ENCODE measurements at regions not wholly inside any gene's neighbourhood (a gene's known extent, or its start where the extent isn't known, plus 50 kb on each side); places are given as distances from the start of the nearest gene placed in this dataset.
"Not testable (repeated sequence)": the region's sequence is repeated elsewhere in the genome, so short reads cannot be mapped to it uniquely, and the experiment has no call there.

DNA sequence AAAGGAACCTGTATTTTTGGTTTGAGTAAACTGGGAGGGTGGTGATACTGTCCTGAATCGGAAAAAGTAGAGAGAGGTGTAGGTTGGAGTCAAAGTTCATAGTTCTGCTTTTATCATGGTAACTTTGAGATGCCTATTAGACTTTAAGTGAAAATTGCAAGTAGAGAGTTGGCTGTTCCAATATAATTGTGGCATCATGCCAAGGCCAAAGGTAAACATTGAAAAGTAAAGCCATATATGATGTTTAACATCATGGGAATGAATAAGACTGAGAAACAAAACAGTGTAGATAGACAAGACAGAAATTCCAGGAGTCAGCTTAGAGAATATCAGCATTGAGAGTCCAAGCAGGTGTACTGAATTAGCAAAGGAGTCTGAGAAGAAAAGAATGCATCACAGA, 570.9 kb downstream of the HTR7 start:
- Histone ChIP-seq H3K4me1 (no peaks in the 10 kb centered on the region), H3K36me3 (no peaks in the 10 kb centered on the region), H3K4me3 (no peak overlapping the region), H3K9me3 (no peaks in the 10 kb centered on the region), H3K27me3 (no peaks in the 10 kb centered on the region), H3K27ac (no peak overlapping the region)
- in situ Hi-C loops (cut with MboI; ENCODE audit: low sequenced_read_pairs in 4 of 4): no loop called here
- ATAC-seq (no peak), DNase-seq (no peak)
- intact Hi-C loops (cut with DNase I; ENCODE audit: low total_unique reads): no loop called here
- TF ChIP-seq, protein P1, sequence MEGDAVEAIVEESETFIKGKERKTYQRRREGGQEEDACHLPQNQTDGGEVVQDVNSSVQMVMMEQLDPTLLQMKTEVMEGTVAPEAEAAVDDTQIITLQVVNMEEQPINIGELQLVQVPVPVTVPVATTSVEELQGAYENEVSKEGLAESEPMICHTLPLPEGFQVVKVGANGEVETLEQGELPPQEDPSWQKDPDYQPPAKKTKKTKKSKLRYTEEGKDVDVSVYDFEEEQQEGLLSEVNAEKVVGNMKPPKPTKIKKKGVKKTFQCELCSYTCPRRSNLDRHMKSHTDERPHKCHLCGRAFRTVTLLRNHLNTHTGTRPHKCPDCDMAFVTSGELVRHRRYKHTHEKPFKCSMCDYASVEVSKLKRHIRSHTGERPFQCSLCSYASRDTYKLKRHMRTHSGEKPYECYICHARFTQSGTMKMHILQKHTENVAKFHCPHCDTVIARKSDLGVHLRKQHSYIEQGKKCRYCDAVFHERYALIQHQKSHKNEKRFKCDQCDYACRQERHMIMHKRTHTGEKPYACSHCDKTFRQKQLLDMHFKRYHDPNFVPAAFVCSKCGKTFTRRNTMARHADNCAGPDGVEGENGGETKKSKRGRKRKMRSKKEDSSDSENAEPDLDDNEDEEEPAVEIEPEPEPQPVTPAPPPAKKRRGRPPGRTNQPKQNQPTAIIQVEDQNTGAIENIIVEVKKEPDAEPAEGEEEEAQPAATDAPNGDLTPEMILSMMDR (IDR thresholded peaks at IDR 0.05 in 4 of 5, conservative IDR thresholded peaks at IDR 0.05 in 1 of 5): no peak
- TF ChIP-seq POLR2A (IDR thresholded peaks at IDR 0.05): no peak

DNA sequence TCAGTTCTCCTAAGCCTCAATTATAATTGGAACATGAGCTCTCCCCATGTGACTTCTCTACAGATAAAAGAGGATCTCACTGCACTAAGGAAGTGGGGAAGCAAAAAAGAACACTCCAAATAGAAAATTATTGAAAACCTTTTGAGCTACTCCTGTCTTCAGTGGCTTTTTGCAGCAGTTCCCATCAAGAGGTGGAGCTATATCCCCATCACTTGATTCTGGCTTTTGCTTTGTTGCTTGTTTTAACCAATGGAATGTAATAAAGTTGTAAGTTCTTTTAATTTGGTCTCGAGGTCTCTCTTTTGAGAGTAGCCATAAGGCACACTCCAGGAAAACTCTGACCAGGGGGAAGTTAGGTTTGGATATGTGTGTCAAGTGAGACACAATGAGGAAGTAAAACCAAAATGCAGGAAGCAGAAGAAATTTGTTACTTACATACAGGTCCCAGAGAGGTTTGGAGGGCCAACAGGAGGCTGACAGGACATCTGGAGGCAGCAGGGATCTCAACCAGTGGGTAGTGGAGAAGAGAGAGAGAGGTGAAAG, 569.4 kb downstream of the HTR7 start:
- no peak for TF ChIP-seq POLR2A (IDR thresholded peaks at IDR 0.05)
- TF ChIP-seq, protein P1 (IDR thresholded peaks at IDR 0.05 in 4 of 5, conservative IDR thresholded peaks at IDR 0.05 in 1 of 5): no peak
- H3K4me3 ChIP-seq: no peak overlapping the region
- ATAC-seq (no peak), DNase-seq (no peak)
- intact Hi-C loops (cut with DNase I; ENCODE audit: low total_unique reads) (no loop called here), in situ Hi-C loops (cut with MboI; ENCODE audit: low sequenced_read_pairs in 4 of 4) (no loop called here)
- no peaks in the 10 kb centered on the region for H3K36me3 ChIP-seq
- no peak overlapping the region for H3K27ac ChIP-seq
- H3K27me3 ChIP-seq: no peaks in the 10 kb centered on the region
- H3K4me1 ChIP-seq: no peaks in the 10 kb centered on the region
- no peaks in the 10 kb centered on the region for H3K9me3 ChIP-seq

DNA sequence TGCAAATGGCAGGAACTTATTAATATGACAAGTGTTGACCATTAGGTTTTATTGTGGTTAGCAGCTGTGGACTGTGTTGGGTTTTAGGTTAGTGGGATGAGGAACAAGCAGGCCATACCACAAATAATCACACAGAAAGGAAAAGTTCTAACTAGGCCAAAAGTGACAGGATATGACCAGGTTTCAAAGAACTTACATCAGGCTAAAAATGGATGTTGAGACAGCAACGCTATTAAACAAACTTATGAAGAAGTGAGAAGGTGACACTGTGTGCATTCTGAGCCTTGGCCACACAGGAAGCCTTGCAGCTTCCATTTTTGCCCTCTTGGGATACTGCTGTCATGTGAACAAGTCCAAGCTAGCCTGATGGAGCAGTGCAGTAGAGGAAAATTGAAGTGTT, 568.8 kb downstream of the HTR7 start:
- Histone ChIP-seq H3K27ac (no peak overlapping the region), H3K4me3 (no peak overlapping the region), H3K9me3 (no peaks in the 10 kb centered on the region), H3K4me1 (no peaks in the 10 kb centered on the region), H3K27me3 (no peaks in the 10 kb centered on the region), H3K36me3 (no peaks in the 10 kb centered on the region)
- ATAC-seq (no peak), DNase-seq (no peak)
- TF ChIP-seq, protein P1 (IDR thresholded peaks at IDR 0.05 in 4 of 5, conservative IDR thresholded peaks at IDR 0.05 in 1 of 5): no peak
- in situ Hi-C loops (cut with MboI; ENCODE audit: low sequenced_read_pairs in 4 of 4): no loop called here
- intact Hi-C loops (cut with DNase I; ENCODE audit: low total_unique reads): no loop called here

DNA sequence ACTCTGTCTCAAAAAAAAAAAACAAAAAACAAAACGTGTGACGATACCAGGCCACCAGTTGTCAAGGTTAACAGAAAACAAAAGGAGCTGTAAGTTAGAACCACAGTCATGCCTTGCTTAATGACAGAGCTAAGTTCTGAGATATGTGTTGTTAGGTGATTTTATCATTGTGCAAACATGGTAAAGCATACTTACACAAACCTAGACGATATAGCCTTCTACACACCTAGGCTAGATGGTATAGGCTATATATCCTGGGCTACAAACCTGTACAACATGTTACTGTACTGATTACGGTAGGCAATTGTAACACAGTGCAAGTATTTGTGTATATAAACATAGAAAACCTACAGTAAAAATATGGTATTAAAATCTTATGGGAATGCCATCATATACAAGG, 564.2 kb downstream of the HTR7 start:
- no peak for ATAC-seq
- Histone ChIP-seq H3K36me3 (no peaks in the 10 kb centered on the region), H3K27me3 (no peaks in the 10 kb centered on the region), H3K4me3 (no peak overlapping the region), H3K4me1 (no peaks in the 10 kb centered on the region), H3K27ac (no peak overlapping the region), H3K9me3 (no peaks in the 10 kb centered on the region)
- no peak for DNase-seq
- in situ Hi-C loops (cut with MboI; ENCODE audit: low sequenced_read_pairs in 4 of 4): no loop called here
- TF ChIP-seq, protein P1 (IDR thresholded peaks at IDR 0.05 in 4 of 5, conservative IDR thresholded peaks at IDR 0.05 in 1 of 5): no peak
- no peak for TF ChIP-seq POLR2A (IDR thresholded peaks at IDR 0.05)
- intact Hi-C loops (cut with DNase I; ENCODE audit: low total_unique reads): no loop called here

DNA sequence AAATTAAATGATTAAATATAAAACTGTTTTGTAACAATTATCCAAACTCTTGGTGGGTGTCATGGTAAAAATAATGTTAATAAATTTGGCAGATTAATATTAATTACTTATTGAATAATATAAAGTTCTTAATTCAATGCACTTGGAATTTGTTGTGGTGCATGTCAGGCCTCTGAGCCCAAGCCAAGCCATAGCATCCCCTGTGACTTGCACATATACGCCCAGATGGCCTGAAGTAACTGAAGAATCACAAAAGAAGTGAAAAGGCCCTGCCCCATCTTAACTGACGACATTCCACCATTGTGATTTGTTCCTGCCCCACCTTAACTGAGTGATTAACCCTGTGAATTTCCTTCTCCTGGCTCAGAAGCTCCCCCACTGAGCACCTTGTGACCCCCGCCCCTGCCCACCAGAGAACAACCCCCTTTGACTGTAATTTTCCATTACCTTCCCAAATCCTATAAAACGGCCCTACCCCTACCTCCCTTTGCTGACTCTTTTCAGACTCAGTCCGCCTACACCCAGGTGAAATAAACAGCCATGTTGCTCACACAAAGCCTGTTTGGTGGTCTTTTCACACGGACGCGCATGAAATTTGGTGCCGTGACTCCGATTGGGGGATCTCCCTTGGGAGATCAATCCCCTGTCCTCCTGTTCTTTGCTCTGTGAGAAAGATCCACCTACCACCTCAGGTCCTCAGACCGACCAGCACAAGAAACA, 562.9 kb downstream of the HTR7 start:
- ATAC-seq; H3K27me3 ChIP-seq; H3K36me3 ChIP-seq; H3K4me3 ChIP-seq; H3K4me1 ChIP-seq; DNase-seq; H3K27ac ChIP-seq; intact Hi-C loops (cut with DNase I; ENCODE audit: low total_unique reads); H3K9me3 ChIP-seq; in situ Hi-C loops (cut with MboI; ENCODE audit: low sequenced_read_pairs in 4 of 4): not testable (repeated sequence)

DNA sequence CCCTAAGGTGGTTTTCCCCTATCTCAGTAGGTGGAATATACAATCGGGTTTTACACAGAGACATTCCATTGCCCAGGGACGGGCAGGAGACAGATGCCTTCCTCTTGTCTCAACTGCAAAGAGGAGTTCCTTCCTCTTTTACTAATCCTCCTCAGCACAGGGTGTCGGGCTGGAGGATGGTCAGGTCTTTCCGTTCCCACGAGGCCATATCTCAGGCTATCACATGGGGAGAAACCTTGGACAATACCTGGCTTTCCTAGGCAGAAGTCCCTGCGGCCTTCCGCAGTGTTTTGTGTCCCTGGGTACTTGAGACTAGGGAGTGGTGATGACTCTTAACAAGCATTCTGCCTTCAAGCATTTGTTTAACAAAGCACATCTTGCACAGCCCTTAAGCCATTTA, 555.8 kb downstream of the HTR7 start:
- H3K36me3 ChIP-seq; in situ Hi-C loops (cut with MboI; ENCODE audit: low sequenced_read_pairs in 4 of 4); H3K27ac ChIP-seq; H3K4me3 ChIP-seq; H3K4me1 ChIP-seq; ATAC-seq; H3K9me3 ChIP-seq; intact Hi-C loops (cut with DNase I; ENCODE audit: low total_unique reads); H3K27me3 ChIP-seq; DNase-seq: not testable (repeated sequence)

Data from gastrocnemius medialis (tissue), 4 donors.